Upper lobe of right lung (tissue), 1 donor: ENCODE measurements at regions not wholly inside any gene's neighbourhood (a gene's known extent, or its start where the extent isn't known, plus 50 kb on each side); places are given as distances from the start of the nearest gene placed in this dataset.

Experiments used
- ATAC-seq: fragments of 200-7000 bp; cut with Tn5 transposase; one replicate; pipeline ENCODE4 v1.9.1; 2020; ENCODE audit warnings: mild to moderate bottlenecking, moderate library complexity
- DNase-seq: peaks from one replicate; pipeline ENCODE4 v3.0.0-alpha.2; 2020
- H3K27ac ChIP-seq: fragments of 200-600 bp; one replicate; pipeline ENCODE4 v1.8.0; 2022
- H3K27me3 ChIP-seq: fragments of 200-600 bp; one replicate; pipeline ENCODE4 v1.8.0; 2022; ENCODE audit warnings: mild to moderate bottlenecking
- H3K36me3 ChIP-seq: fragments of 200-600 bp; one replicate; pipeline ENCODE4 v1.8.0; 2022
- H3K4me1 ChIP-seq: fragments of 200-600 bp; one replicate; pipeline ENCODE4 v1.8.0; 2022
- H3K4me3 ChIP-seq: fragments of 200-600 bp; one replicate; pipeline ENCODE4 v1.8.0; 2022; ENCODE audit warnings: mild to moderate bottlenecking
- H3K9me3 ChIP-seq: fragments of 200-600 bp; one replicate; pipeline ENCODE4 v1.8.0; 2022
- CTCF ChIP-seq: fragments of 200-600 bp; IDR thresholded peaks from one replicate; pipeline ENCODE4 v1.8.0; 2022; ENCODE audit warnings: antibody characterized with exemption
- intact Hi-C: fragments of 100-400 bp; cut with DNase I; formaldehyde crosslinking; loops from one replicate; pipeline ENCODE4 v1.11.0; 2022
- donor health status: DM: no; HTN: yes; CAD: no; lungs with severe emphysema.

- DNase-seq (no peak), ATAC-seq (no peak)
- H3K4me1 ChIP-seq = no peaks in the 10 kb centered on the region
- intact Hi-C loops = no loop called here
- no peaks in the 10 kb centered on the region for H3K9me3 ChIP-seq
- H3K4me3 ChIP-seq = no peak overlapping the region
- no peaks in the 10 kb centered on the region for H3K36me3 ChIP-seq
- TF ChIP-seq CTCF = no peak
- no peak overlapping the region for H3K27ac ChIP-seq
- no peaks in the 10 kb centered on the region for H3K27me3 ChIP-seq
These were observed 152.1 kb downstream of the BUB3 start for GRCh38 chr10:123306290-123306689.

GRCh38 chr10:123309731-123310130, 155.5 kb downstream of the BUB3 start:
- ATAC-seq (peak; percentile 99), DNase-seq (peak; percentile 78)
- intact Hi-C loops = no loop called here
- no peak for TF ChIP-seq CTCF
- no peak overlapping the region for H3K27ac ChIP-seq
- no peaks in the 10 kb centered on the region for H3K36me3 ChIP-seq
- no peaks in the 10 kb centered on the region for H3K27me3 ChIP-seq
- H3K4me3 ChIP-seq = no peak overlapping the region
- H3K4me1 ChIP-seq = no peaks in the 10 kb centered on the region
- no peaks in the 10 kb centered on the region for H3K9me3 ChIP-seq

- H3K9me3 ChIP-seq = no peaks in the 10 kb centered on the region
- H3K27ac ChIP-seq = no peak overlapping the region
- no peak for ATAC-seq
- H3K36me3 ChIP-seq = no peaks in the 10 kb centered on the region
- no peaks in the 10 kb centered on the region for H3K4me1 ChIP-seq
- intact Hi-C loops = no loop called here
- H3K4me3 ChIP-seq = no peak overlapping the region
- no peaks in the 10 kb centered on the region for H3K27me3 ChIP-seq
- no peak for DNase-seq
- no peak for TF ChIP-seq CTCF
These were observed 162.6 kb downstream of the BUB3 start for GRCh38 chr10:123316776-123317175.

GRCh38 chr10:123318516-123318915, 164.3 kb downstream of the BUB3 start:
- H3K27me3 ChIP-seq = no peaks in the 10 kb centered on the region
- DNase-seq (no peak), ATAC-seq (peak; percentile 9)
- no peak overlapping the region for H3K27ac ChIP-seq
- H3K4me3 ChIP-seq = no peak overlapping the region
- no peaks in the 10 kb centered on the region for H3K9me3 ChIP-seq
- TF ChIP-seq CTCF = no peak
- H3K4me1 ChIP-seq = no peaks in the 10 kb centered on the region
- intact Hi-C loops = no loop called here
- H3K36me3 ChIP-seq = no peaks in the 10 kb centered on the region

- no peaks in the 10 kb centered on the region for H3K9me3 ChIP-seq
- H3K27me3 ChIP-seq = no peaks in the 10 kb centered on the region
- H3K36me3 ChIP-seq = no peaks in the 10 kb centered on the region
- H3K27ac ChIP-seq = no peak overlapping the region
- H3K4me1 ChIP-seq = no peaks in the 10 kb centered on the region
- no peak for TF ChIP-seq CTCF
- no peak overlapping the region for H3K4me3 ChIP-seq
- DNase-seq = no peak
- ATAC-seq = no peak
- intact Hi-C loops = no loop called here
These were observed 165.9 kb downstream of the BUB3 start for GRCh38 chr10:123320091-123320490.

- no peaks in the 10 kb centered on the region for H3K9me3 ChIP-seq
- H3K27ac ChIP-seq = no peak overlapping the region
- no peak for TF ChIP-seq CTCF
- no peaks in the 10 kb centered on the region for H3K4me1 ChIP-seq
- DNase-seq = no peak
- H3K27me3 ChIP-seq = no peaks in the 10 kb centered on the region
- H3K4me3 ChIP-seq = no peak overlapping the region
- no peaks in the 10 kb centered on the region for H3K36me3 ChIP-seq
- no peak for ATAC-seq
- intact Hi-C loops = no loop called here
These were observed 169.7 kb downstream of the BUB3 start for GRCh38 chr10:123323884-123324283.
